SH-SY5Y (cell line): ENCODE measurements at regions not wholly inside any gene's neighbourhood (a gene's known extent, or its start where the extent isn't known, plus 50 kb on each side); places are given as distances from the start of the nearest gene placed in this dataset.

ENCODE experiments used
- GATA2 ChIP-seq: IDR thresholded peaks from 2 replicates; pipeline ENCODE4 v1.6.1; 2011; ENCODE audit warnings: mild to moderate bottlenecking, low read depth, low read length
- GATA3 ChIP-seq: IDR thresholded peaks from 2 replicates; pipeline ENCODE4 v1.6.1; 2011; ENCODE audit warnings: low read depth, mild to moderate bottlenecking, low read length, moderate library complexity

- TF ChIP-seq GATA2 (no peak), GATA3 (no peak)
Measured at GRCh38 chr18:39751921-39752320, 2186.3 kb upstream of the CELF4 start.
